Motor neuron (in vitro differentiated cells): ENCODE measurements at regions not wholly inside any gene's neighbourhood (a gene's known extent, or its start where the extent isn't known, plus 50 kb on each side); places are given as distances from the start of the nearest gene placed in this dataset.
"Not testable (repeated sequence)": the region's sequence is repeated elsewhere in the genome, so short reads cannot be mapped to it uniquely, and the experiment has no call there.

ENCODE experiments used
- ATAC-seq, 8 experiments: fragments of 200-7000 bp; cut with Tn5 transposase; replicated peaks in 6 of 8; 2 replicates each; pipeline ENCODE4 v1.8.0; 2021; ENCODE audit warnings: mild to moderate bottlenecking in 8 of 8, moderate library complexity in 8 of 8
- H3K27ac ChIP-seq, 2 donors: fragments of 250-450 bp; sonication (Bioruptor Pico); 2 replicates each; pipeline ENCODE4 v1.9.0; 2021; ENCODE audit warnings: antibody characterized with exemption in 2 of 2, mild to moderate bottlenecking in 2 of 2, moderate library complexity in 1 of 2
- H3K4me1 ChIP-seq, 2 donors: fragments of 250-450 bp; sonication (Bioruptor Pico); replicated peaks in 1 of 2; 2 replicates each; pipeline ENCODE4 v1.6.1; 2021; ENCODE audit warnings: antibody characterized with exemption in 2 of 2, mild to moderate bottlenecking in 2 of 2, moderate library complexity in 1 of 2
- H3K4me3 ChIP-seq, 5 donors: fragments of 250-450 bp; sonication (Bioruptor Pico); 2 replicates each; pipeline ENCODE4 v1.9.0; 2021; ENCODE audit warnings: antibody characterized with exemption in 5 of 5, mild to moderate bottlenecking in 5 of 5, moderate library complexity in 4 of 5
- WGBS, 10 experiments: fragments of 450-650 bp; shearing (Covaris generic); methylation state at CpG; one replicate each; pipeline ENCODE4 v1.0.0; 2022; 5-methylcytosine and 5-hydroxymethylcytosine counted together
- in situ Hi-C, 9 experiments: fragments of 400-800 bp; cut with MboI; loops; one replicate each; pipeline ENCODE4 v1.15.0; 2021; ENCODE audit warnings: low sequenced_read_pairs in 9 of 9, low pct_unique_long_range_greater_than_20kb in 2 of 9; ENCODE audit not compliant: unreplicated experiment in 9 of 9

DNA sequence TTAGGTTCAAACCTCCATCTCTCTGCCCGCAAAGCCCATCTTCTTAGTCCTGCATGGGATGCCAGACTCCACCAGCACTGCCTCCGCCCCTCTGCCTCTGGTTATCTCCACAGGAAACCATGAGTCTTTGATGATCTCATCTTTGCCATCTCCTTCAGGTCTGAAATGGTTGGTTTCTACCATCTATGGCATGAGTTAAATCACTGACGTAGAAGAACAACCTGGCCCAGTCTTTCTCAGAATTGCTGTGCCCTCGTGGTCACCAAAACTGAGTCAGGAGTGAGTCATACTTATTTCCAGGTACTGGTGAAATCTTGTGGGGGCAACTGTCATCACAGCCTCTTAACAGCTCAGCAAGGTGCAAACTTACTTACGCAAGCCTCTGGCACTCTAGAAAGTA is 468.7 kb upstream of the C16orf82 start:
- in situ Hi-C loops = no loop called here
- Histone ChIP-seq H3K27ac (no peak overlapping the region), H3K4me1 (no peaks in the 10 kb centered on the region), H3K4me3 (no peak overlapping the region)
- 25 to 73% (median 47%) methylated on average over 2 to 4 of the region's 5 CpGs; no CpG with 5 or more reads in 4 of the 10 experiments for WGBS, 10 experiments
- peak in 2 of 8 experiments; percentile 30 to 73 for ATAC-seq

DNA sequence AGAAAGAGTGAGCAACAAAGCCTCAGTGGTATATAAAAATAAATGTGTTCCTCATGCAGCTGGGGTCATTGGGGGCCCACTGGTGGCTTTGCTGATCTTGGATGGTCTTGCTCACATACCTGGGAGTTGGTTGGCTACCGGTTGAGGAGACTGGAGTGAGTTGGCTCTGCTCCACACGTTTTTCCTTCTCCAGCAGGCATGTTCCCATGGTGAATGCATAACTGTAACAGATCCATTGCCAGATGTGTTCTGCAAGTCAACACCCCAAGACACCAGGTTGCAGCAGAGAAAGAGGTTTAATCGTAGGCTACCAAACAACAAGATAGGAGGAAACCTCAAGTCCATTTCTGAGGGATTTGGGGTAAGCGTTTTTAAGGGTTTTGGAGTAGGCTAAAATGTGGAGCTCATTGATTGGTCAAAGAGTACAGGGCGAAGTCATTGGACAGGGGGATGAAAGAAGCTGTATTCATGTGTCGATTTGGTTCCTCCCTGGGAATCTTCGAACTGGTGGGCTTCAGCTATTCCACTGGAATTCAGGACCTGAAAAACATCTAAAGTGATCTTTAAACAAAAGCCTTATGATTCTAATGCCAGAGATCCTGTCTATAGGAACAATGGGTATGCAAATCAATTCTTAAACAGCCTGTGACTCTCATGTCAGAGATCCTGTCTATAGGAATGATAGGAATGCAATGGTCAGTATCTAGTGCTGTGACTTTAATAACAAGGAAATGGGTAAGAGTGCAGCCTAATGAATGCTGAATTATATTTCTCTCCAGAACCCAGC is 467.5 kb upstream of the C16orf82 start:
- H3K27ac ChIP-seq = no peak overlapping the region
- in situ Hi-C loops = no loop called here
- peak in 2 of 8 experiments; percentile 28 to 62 for ATAC-seq
- WGBS, 10 experiments = 0 to 60% (median 46%) methylated on average over 1 to 6 of the region's 7 CpGs; no CpG with 5 or more reads in 1 of the 10 experiments
- H3K4me3 ChIP-seq = no peak overlapping the region
- no peaks in the 10 kb centered on the region for H3K4me1 ChIP-seq

DNA sequence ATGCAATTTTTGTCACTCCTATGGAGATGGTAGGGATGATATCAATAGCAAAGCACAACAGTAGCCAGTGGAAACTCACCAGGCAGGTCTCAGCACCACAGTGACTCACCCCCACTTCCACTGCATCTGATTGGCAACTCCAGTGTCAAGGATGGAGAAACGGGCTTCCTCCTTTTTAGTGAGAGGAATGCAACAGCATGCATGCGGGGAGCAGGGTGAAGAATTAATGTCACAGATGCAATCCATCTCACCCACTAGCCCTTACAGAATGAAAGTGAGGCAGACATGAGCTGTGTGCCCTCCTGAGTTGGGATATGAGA is 467.0 kb upstream of the C16orf82 start:
- 40 to 67% (median 55%) methylated on average over 1 to 2 of the region's 2 CpGs; no CpG with 5 or more reads in 6 of the 10 experiments for WGBS, 10 experiments

GRCh38 chr16:26601335-26601734 is 465.4 kb upstream of the C16orf82 start:
- Histone ChIP-seq H3K27ac (no peak overlapping the region), H3K4me1 (peaks cover 0 to 5% of the 10 kb centered on the region in 2 donors), H3K4me3 (no peak overlapping the region)
- no peak for ATAC-seq
- in situ Hi-C loops = no loop called here
- WGBS, 10 experiments = 0 to 86% (median 37%) methylated on average over 1 of the region's 1 CpG; no CpG with 5 or more reads in 4 of the 10 experiments

More for the DNA sequence above, 467.0 kb upstream of the C16orf82 start:
- peak in 4 of 8 experiments; percentile 28 to 83 (median 50) for ATAC-seq
- H3K4me3 ChIP-seq = no peak overlapping the region
- H3K4me1 ChIP-seq = no peaks in the 10 kb centered on the region
- in situ Hi-C loops = no loop called here
- H3K27ac ChIP-seq = no peak overlapping the region

DNA sequence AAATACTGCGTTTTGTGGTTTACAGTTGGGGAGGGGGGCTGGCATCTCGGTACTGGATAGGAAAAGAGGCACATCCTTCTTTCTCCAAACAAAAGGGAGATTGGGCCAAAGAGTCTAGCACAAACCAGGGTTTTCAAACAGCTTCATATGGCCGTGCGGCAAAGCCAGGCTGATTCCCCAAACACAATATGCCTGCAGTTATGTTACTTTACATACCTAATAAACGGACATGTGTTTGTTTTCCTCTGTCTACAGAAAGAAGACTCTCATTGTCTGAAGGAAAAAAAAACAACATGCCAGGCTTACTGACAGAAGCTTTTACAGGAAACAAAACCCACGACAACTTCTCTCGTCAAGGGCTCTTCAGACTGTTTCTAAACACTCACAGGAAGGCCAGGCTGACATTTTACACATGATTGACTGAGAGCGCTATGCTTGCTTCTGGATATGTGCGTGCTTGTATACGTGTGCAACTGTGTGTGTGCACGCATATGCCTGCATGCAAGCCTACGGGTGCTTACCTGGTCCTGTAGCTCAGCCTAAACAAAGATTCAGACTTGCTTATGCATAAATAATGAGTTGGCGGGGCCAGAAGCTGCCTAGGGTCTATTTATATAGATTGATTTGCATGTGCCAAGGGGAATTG is 461.0 kb upstream of the C16orf82 start:
- WGBS, 10 experiments = 36 to 93% (median 53%) methylated on average over 4 to 12 of the region's 13 CpGs; no CpG with 5 or more reads in 3 of the 10 experiments
- Histone ChIP-seq H3K27ac (no peak overlapping the region), H3K4me1 (peaks cover 0 to 5% of the 10 kb centered on the region in 2 donors), H3K4me3 (no peak overlapping the region)
- peak in 2 of 8 experiments; percentile 24 to 41 for ATAC-seq
- in situ Hi-C loops = no loop called here

DNA sequence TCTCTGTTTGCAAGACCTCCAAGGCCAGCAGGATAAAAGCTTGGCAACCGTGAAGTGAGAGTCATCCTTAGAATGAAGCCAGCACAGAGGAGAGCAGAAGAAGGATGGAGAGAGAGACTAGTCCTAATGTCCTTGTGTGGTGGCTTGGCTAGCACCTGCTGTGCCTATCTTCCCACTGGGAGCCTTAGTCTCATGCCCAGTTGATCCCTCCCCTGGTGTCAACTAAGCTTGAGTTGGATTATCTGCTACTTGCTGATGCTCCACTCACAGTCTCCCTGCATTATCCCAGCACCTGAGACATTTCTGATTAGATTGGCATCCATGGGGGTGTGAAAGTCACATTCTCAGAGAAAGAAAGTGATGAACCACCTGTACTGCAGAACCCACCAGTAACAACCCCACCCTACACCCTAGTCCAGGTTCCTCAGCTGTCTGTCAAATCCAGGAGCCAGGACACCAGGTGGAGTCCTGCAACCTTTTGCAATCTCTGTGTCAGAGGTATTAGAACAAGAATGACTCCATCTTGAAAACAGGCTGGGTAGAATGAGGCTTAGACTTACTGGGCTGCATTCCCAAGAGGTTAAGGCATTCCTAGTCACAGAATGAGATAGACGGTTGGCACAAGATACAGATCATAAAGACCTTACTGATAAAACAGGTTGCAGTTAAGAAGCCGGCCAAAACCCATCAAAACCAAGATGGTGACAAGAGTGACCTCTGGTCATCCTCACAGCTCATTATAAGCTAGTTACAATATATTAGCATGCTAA is 460.2 kb upstream of the C16orf82 start:
- Histone ChIP-seq H3K4me3 (no peak overlapping the region), H3K27ac (no peak overlapping the region), H3K4me1 (peaks cover 0 to 5% of the 10 kb centered on the region in 2 donors)
- in situ Hi-C loops = no loop called here
- no peak for ATAC-seq
- 0 to 100% (median 78%) methylated on average over 1 to 3 of the region's 3 CpGs; no CpG with 5 or more reads in 4 of the 10 experiments for WGBS, 10 experiments

- Histone ChIP-seq H3K27ac (peak overlapping the region; percentile 26 to 75), H3K4me3 (no peak overlapping the region), H3K4me1 (peaks cover 6 to 17% of the 10 kb centered on the region in 2 donors)
- in situ Hi-C loops = no loop called here
- peak in 5 of 8 experiments; percentile 80 to 97 (median 94) for ATAC-seq
- WGBS, 10 experiments = 0 to 76% (median 20%) methylated on average over 1 to 4 of the region's 7 CpGs; no CpG with 5 or more reads in 2 of the 10 experiments
These were observed 452.4 kb upstream of the C16orf82 start for GRCh38 chr16:26614237-26614841.

DNA sequence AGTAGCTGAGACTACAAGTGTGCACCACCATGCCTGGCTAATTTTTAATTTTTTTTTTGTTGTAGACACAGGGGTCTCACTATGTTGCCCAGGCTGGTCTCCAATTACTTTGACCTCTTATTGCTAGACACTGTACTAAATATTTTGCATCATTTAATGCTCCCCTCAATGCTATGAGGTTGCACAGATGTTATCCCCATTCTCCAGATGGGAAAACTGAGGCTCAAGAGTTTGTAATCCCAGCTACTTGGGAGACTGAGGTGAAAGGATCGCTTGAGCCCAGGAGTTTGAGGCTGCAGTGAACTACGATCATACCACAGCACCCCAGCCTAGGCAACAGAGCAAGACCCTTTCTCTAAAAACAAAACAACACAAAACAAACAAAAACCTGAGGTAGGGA is 443.3 kb upstream of the C16orf82 start:
- no peak for ATAC-seq
- in situ Hi-C loops = no loop called here

DNA sequence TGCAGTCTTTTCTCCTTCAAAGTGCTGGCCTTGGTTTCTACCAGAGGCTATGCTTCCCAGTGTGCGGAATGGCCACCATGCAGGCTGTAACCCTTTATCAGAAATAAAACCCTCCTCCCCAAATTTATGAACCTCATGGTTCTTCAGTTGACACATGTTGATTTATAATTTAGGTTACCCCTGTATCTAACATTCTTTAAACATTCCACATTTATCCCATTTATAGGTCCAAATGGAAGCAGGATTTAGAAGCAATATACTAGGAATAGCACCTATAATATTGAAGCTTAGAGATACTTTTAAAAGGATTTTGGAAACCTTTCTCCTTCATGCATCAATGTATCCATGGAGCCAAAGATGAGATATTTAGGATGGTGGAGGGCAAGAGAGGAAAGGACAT is 438.8 kb upstream of the C16orf82 start:
- in situ Hi-C loops = no loop called here
- WGBS, 10 experiments = 17 to 100% (median 100%) methylated on average over 1 of the region's 1 CpG; no CpG with 5 or more reads in 6 of the 10 experiments
- peaks cover 0 to 6% of the 10 kb centered on the region in 2 donors for H3K4me1 ChIP-seq
- no peak overlapping the region for H3K27ac ChIP-seq
- no peak overlapping the region for H3K4me3 ChIP-seq
- ATAC-seq = no peak

More for the DNA sequence above, 443.3 kb upstream of the C16orf82 start:
- 7 to 100% (median 38%) methylated on average over 1 to 2 of the region's 2 CpGs; no CpG with 5 or more reads in 5 of the 10 experiments for WGBS, 10 experiments
- no peak overlapping the region for H3K27ac ChIP-seq
- peaks cover 0 to 6% of the 10 kb centered on the region in 2 donors for H3K4me1 ChIP-seq
- H3K4me3 ChIP-seq = no peak overlapping the region

- ATAC-seq, in situ Hi-C loops, H3K4me3 ChIP-seq, H3K27ac ChIP-seq, H3K4me1 ChIP-seq: not testable (repeated sequence)
These were observed 435.4 kb upstream of the C16orf82 start for GRCh38 chr16:26631365-26631764.

DNA sequence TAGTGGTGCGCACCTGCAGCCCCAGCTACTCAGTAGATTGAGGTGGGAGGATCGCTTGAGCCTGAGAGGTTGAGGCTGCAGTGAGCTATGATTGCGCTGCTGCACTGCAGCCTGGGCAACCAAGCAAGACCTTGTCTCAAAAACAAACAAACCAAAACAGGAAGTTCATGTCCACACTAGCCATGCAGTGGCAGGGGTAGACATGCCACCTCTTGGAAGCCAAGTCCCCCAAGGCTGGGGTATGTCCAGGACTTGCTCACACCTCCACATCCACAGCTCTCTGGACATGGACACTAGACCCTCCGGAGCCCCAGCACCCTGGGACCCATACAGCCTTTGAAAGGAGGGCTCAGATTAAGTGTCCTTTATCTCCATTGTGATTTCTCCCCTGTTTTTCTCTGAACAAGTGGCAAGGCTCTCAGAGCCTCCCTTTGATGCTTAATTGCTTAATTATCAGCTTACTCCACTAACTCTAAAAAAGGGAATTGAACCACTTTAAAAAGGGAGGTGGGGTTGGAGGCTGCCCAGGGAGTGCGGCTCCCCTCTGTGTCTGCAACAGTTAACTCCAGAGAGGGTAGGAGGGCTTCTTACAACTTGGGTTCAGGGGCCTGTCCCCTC is 424.6 kb upstream of the C16orf82 start:
- no peaks in the 10 kb centered on the region for H3K4me1 ChIP-seq
- H3K4me3 ChIP-seq = no peak overlapping the region
- ATAC-seq = no peak
- 0 to 80% (median 54%) methylated on average over 1 to 3 of the region's 5 CpGs; no CpG with 5 or more reads in 3 of the 10 experiments for WGBS, 10 experiments
- no peak overlapping the region for H3K27ac ChIP-seq
- in situ Hi-C loops = no loop called here

GRCh38 chr16:26643519-26643918 is 423.2 kb upstream of the C16orf82 start:
- 0 to 100% (median 17%) methylated on average over 1 of the region's 3 CpGs; no CpG with 5 or more reads in 7 of the 10 experiments for WGBS, 10 experiments
- peak in 1 of 8 experiments; percentile 56 for ATAC-seq
- in situ Hi-C loops = no loop called here
- no peak overlapping the region for H3K27ac ChIP-seq
- H3K4me3 ChIP-seq = no peak overlapping the region
- H3K4me1 ChIP-seq = no peaks in the 10 kb centered on the region
